RWPE1 (cell line): ENCODE measurements at regions not wholly inside any gene's neighbourhood (a gene's known extent, or its start where the extent isn't known, plus 50 kb on each side); places are given as distances from the start of the nearest gene placed in this dataset.

Experiments
- CTCF ChIA-PET: fragments of 350-600 bp; sonication (Branson Sonifier 250); formaldehyde crosslinking; extraction: SDS; loops from one replicate; lab custom pipeline; 2021; lab: Yijun Ruan, JAX
- POLR2A ChIA-PET: fragments of 400-600 bp; formaldehyde crosslinking; extraction: SDS; loops from one replicate; lab custom pipeline; 2020; ENCODE audit warnings: antibody characterized with exemption; ENCODE audit not compliant: low non-redundant PET; lab: Yijun Ruan, JAX
- DNase-seq: peaks from one replicate; pipeline ENCODE4 v3.0.0; 2012; ENCODE audit warnings: low spot score
- H3K27ac ChIP-seq: fragments of 450-650 bp; 2 replicates; pipeline ENCODE4 v1.5.1; 2017
- CTCF ChIP-seq: fragments of 450-650 bp; conservative IDR thresholded peaks from 2 replicates; pipeline ENCODE4 v1.5.1; 2017; ENCODE audit warnings: low read depth, mild to moderate bottlenecking

- POLR2A ChIA-PET = no interaction called here
- no peak for DNase-seq
- no peak overlapping the region for H3K27ac ChIP-seq
- TF ChIP-seq CTCF = no peak
- CTCF ChIA-PET = no interaction called here
Observed at GRCh38 chr20:63096681-63097335, 90.0 kb upstream of the BHLHE23 start.

DNA sequence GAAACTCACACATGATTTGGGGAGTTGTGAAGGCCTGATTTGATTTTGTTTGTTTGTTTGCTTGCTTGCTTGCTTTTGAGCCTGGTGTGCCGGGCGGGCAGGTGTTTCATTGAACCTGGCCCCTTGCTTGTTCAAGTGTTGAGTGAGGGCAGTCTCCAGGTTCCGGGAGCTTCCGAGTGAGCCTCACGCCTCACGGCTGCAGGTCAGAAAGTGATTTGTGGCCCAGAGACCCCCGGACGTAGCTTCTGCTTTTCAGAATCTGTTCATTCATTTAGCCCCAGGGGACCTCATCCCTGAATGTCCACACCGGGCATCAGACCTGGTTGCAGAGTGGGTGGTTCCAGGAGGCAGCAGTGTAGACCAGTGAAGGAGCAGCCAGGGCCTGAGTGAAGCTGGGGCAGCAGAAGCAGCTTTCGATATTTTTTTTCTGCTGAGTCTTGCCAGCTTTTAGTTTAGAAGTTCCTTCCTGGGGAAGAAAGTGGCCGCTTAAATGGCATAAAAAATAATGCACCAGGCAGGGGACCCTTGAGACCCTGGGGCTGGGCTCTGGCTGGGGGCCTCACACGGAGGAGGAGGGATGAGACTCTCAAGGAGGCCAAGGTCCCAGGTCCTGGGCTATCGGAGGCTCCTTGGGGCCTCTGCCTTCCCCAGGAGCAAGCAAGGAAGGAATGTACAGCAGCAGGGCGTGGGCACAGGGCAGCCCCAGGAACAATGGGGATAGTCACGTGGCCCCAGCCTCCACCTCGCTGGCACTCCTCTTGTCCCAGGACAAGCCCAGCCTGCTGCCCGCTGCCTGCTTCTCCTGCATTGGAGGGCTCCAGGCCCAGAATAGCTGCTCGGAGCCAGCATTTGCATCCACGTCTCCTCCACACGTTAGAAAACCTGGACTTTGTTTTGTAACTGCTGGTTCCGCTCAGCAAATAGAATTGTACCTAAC lies 89.2 kb upstream of the BHLHE23 start:
- DNase-seq = peak; percentile 76
- CTCF ChIA-PET = no interaction called here
- H3K27ac ChIP-seq = no peak overlapping the region
- POLR2A ChIA-PET = no interaction called here
- TF ChIP-seq CTCF = no peak

GRCh38 chr20:63094767-63095499 lies 88.2 kb upstream of the BHLHE23 start:
- no peak for DNase-seq
- ChIA-PET POLR2A (no interaction called here), CTCF (no interaction called here)
- no peak for TF ChIP-seq CTCF
- no peak overlapping the region for H3K27ac ChIP-seq

DNA sequence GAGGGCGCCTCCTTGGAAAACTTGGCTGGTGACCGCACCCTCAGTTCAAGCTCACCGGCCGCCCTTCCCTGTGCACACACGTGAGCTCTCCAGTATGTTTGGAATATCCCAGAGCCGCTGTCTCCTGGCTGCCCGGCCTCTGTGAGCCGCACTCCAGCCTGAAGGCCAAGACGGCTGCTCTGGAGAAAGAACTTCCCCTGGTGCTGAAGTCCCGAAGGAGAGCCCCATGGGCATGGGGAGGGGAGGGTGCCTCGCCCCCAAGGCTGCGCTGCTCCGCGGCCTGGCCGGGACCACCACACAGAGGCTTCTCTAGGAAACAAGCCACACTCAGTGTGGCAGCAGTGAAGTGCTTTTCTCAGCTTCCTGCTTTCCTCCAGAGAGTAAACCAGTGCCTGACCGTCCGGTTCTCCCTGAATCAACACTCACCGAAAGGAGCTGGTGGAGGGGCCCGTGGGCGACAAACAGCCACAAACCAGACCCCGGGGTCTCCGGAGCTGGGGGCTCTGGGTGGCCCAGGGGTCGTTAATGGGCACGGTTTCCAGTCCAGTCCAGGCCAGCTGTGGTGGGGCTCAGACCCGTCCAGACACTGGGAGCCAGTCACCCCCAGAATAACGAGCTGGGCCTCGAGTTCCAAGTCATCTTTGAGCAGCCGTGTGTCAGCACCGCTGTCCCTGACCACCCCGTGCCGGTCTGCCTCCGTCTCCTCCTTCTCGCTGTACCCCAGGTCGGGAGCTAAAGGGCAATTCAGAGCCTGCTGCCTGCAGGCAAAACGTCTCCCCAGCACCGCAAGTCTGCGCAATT lies 87.4 kb upstream of the BHLHE23 start:
- TF ChIP-seq CTCF = no peak
- DNase-seq = no peak
- ChIA-PET CTCF (no interaction called here), POLR2A (no interaction called here)
- H3K27ac ChIP-seq = no peak overlapping the region

DNA sequence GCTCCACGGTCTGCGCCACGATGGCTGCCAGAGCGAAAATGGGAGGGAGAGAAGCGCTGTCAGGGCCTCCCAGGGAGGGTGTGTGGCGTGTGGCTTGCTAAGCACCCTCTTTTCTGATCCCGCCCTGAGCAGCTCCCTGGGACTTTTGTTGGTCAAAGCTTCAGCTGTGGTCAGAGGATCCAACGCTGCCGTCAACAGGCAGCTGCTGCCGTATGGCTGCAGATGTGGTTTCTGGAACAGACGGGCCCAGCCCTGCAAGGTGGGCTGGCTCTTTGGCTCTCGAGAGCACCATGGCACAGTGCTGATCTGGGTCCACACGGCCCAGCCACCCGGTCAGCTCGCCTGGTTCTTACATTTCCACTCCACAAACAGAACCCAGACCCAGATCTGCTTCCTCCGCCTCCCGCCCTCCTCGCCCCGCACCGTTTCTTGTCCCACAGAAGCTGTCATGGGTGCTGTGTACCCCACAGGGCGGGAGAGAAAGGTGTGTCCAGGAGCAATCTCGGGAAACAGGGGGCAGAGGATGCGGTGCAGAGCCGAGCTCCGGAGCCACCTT lies 86.0 kb upstream of the BHLHE23 start:
- no peak for TF ChIP-seq CTCF
- ChIA-PET CTCF (interaction anchor here (0.6 to 1.0 kb wide), 2 partner anchors 123 to 131 kb away, joined by 3 read pairs; no protein-coding TSS in a partner anchor), POLR2A (no interaction called here)
- no peak overlapping the region for H3K27ac ChIP-seq
- no peak for DNase-seq
